SK-N-SH treated with all-trans-retinoic acid at 6 μM for 48 hours (cell line): ENCODE measurements at regions not wholly inside any gene's neighbourhood (a gene's known extent, or its start where the extent isn't known, plus 50 kb on each side); places are given as distances from the start of the nearest gene placed in this dataset.

Source experiments
- ATAC-seq: fragments of 200-7000 bp; cut with Tn5 transposase; 3 replicates; pipeline ENCODE4 v1.9.1; 2020; ENCODE audit warnings: mild to moderate bottlenecking, moderate library complexity
- ARNTL ChIP-seq: fragments of 450-650 bp; formaldehyde crosslinking; IDR thresholded peaks from 2 replicates; pipeline ENCODE4 v1.5.0; 2020; ENCODE audit warnings: low read depth, mild to moderate bottlenecking, moderate library complexity, borderline replicate concordance
- BACH2 ChIP-seq: fragments of 250-450 bp; sonication (Bioruptor Pico); IDR thresholded peaks from 2 replicates; pipeline ENCODE4 v1.9.0; 2021; ENCODE audit warnings: mild to moderate bottlenecking, borderline replicate concordance
- CSDC2 ChIP-seq: fragments of 250-450 bp; sonication (Bioruptor Pico); IDR thresholded peaks from 2 replicates; pipeline ENCODE4 v1.5.0; 2020; ENCODE audit warnings: mild to moderate bottlenecking, moderate library complexity
- ESRRG ChIP-seq: fragments of 250-450 bp; sonication (Bioruptor Pico); IDR thresholded peaks from 2 replicates; pipeline ENCODE4 v1.6.1; 2021; ENCODE audit warnings: mild to moderate bottlenecking
- ISL1 ChIP-seq: fragments of 250-450 bp; sonication (Bioruptor Pico); IDR thresholded peaks from 2 replicates; pipeline ENCODE4 v2.1.2; 2022; ENCODE audit warnings: mild to moderate bottlenecking, moderate library complexity
- OSR1 ChIP-seq: fragments of 250-450 bp; sonication (Bioruptor Pico); IDR thresholded peaks from 2 replicates; pipeline ENCODE4 v1.8.0; 2022; ENCODE audit warnings: moderate library complexity, mild to moderate bottlenecking, inconsistent platforms
- PPARA ChIP-seq: fragments of 250-450 bp; sonication (Bioruptor Pico); IDR thresholded peaks from 2 replicates; pipeline ENCODE4 v1.5.0; 2020; ENCODE audit warnings: mild to moderate bottlenecking, borderline replicate concordance
- RARB ChIP-seq: fragments of 250-450 bp; sonication (Bioruptor Pico); IDR thresholded peaks from 2 replicates; pipeline ENCODE4 v1.8.0; 2021; ENCODE audit warnings: mild to moderate bottlenecking, moderate library complexity
- SNAI2 ChIP-seq: fragments of 250-450 bp; sonication (Bioruptor Pico); IDR thresholded peaks from 2 replicates; pipeline ENCODE4 v1.5.0; 2020; ENCODE audit warnings: mild to moderate bottlenecking, moderate library complexity
- TCF4 ChIP-seq: fragments of 250-450 bp; sonication (Bioruptor Pico); IDR thresholded peaks from 2 replicates; pipeline ENCODE4 v1.8.0; 2021; ENCODE audit warnings: mild to moderate bottlenecking, moderate library complexity, borderline replicate concordance
- TOX ChIP-seq: fragments of 250-450 bp; sonication (Bioruptor Pico); IDR thresholded peaks from 2 replicates; pipeline ENCODE4 v1.8.0; 2021; ENCODE audit warnings: mild to moderate bottlenecking, moderate library complexity, borderline replicate concordance
- ZFP3 ChIP-seq: fragments of 250-450 bp; sonication (Bioruptor Pico); IDR thresholded peaks from 2 replicates; pipeline ENCODE4 v1.5.0; 2020; ENCODE audit warnings: mild to moderate bottlenecking, moderate library complexity
- ZNF565 ChIP-seq: fragments of 450-650 bp; formaldehyde crosslinking; conservative IDR thresholded peaks from 2 replicates; pipeline ENCODE4 v1.5.0; 2020; ENCODE audit warnings: low read depth, mild to moderate bottlenecking, moderate library complexity
- ZNF70 ChIP-seq: fragments of 450-650 bp; formaldehyde crosslinking; IDR thresholded peaks from 2 replicates; pipeline ENCODE4 v1.5.0; 2020; ENCODE audit warnings: mild to moderate bottlenecking, moderate library complexity
- TF ChIP-seq, protein P1 (sequence below): fragments of 250-450 bp; sonication (Bioruptor Pico); IDR thresholded peaks from 2 replicates; pipeline ENCODE4 v1.8.0; 2020; ENCODE audit warnings: mild to moderate bottlenecking, moderate library complexity, borderline replicate concordance
- TF ChIP-seq, protein P2 (sequence below): fragments of 250-450 bp; sonication (Bioruptor Pico); IDR thresholded peaks from 2 replicates; pipeline ENCODE4 v1.8.0; 2021; ENCODE audit warnings: low read depth, mild to moderate bottlenecking, moderate library complexity, borderline replicate concordance
- TF ChIP-seq, protein P3 (sequence below): fragments of 250-450 bp; sonication (Bioruptor Pico); IDR thresholded peaks from 2 replicates; pipeline ENCODE4 v1.5.0; 2020; ENCODE audit warnings: mild to moderate bottlenecking, moderate library complexity
- TF ChIP-seq, protein P4 (sequence below): fragments of 250-450 bp; sonication (Bioruptor Pico); IDR thresholded peaks from 2 replicates; pipeline ENCODE4 v1.5.1; 2020; ENCODE audit warnings: low read depth, mild to moderate bottlenecking, moderate library complexity
- TF ChIP-seq, protein P5 (sequence below): fragments of 250-450 bp; sonication (Bioruptor Pico); IDR thresholded peaks from 2 replicates; pipeline ENCODE4 v1.5.1; 2021; ENCODE audit warnings: mild to moderate bottlenecking, moderate library complexity

DNA sequence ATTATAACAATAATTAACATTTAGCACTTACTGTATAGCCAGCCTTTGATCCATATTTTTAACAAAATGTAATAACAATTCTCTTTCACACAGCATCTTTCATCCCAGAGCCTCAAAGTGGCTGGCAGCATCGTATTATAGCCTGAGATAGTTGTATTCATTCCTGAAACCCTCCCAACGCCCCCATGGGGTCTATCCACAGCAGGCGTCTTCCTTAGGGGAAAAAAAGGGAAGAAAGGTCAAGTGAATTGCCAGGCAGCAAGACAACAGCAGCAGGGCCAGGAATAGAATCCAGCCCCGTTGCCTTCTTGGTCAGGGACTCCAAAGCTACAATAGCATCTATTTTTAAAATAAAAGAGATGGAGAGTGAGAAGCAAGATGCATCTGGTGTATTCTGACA is 424.4 kb upstream of the ID2 start:
- TF ChIP-seq, protein P1, sequence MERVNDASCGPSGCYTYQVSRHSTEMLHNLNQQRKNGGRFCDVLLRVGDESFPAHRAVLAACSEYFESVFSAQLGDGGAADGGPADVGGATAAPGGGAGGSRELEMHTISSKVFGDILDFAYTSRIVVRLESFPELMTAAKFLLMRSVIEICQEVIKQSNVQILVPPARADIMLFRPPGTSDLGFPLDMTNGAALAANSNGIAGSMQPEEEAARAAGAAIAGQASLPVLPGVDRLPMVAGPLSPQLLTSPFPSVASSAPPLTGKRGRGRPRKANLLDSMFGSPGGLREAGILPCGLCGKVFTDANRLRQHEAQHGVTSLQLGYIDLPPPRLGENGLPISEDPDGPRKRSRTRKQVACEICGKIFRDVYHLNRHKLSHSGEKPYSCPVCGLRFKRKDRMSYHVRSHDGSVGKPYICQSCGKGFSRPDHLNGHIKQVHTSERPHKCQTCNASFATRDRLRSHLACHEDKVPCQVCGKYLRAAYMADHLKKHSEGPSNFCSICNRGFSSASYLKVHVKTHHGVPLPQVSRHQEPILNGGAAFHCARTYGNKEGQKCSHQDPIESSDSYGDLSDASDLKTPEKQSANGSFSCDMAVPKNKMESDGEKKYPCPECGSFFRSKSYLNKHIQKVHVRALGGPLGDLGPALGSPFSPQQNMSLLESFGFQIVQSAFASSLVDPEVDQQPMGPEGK (CRISPR knock-in tag): no peak
- TF ChIP-seq ESRRG (no peak), ZNF70 (CRISPR knock-in tag) (no peak), ARNTL (CRISPR knock-in tag) (no peak), SNAI2 (CRISPR knock-in tag) (no peak), ZFP3 (CRISPR knock-in tag) (no peak), OSR1 (no peak), TCF4 (CRISPR knock-in tag) (no peak)
- TF ChIP-seq, protein P2, sequence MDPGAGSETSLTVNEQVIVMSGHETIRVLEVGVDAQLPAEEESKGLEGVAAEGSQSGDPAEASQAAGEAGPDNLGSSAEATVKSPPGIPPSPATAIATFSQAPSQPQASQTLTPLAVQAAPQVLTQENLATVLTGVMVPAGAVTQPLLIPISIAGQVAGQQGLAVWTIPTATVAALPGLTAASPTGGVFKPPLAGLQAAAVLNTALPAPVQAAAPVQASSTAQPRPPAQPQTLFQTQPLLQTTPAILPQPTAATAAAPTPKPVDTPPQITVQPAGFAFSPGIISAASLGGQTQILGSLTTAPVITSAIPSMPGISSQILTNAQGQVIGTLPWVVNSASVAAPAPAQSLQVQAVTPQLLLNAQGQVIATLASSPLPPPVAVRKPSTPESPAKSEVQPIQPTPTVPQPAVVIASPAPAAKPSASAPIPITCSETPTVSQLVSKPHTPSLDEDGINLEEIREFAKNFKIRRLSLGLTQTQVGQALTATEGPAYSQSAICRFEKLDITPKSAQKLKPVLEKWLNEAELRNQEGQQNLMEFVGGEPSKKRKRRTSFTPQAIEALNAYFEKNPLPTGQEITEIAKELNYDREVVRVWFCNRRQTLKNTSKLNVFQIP (CRISPR knock-in tag): no peak
- TF ChIP-seq, protein P3, sequence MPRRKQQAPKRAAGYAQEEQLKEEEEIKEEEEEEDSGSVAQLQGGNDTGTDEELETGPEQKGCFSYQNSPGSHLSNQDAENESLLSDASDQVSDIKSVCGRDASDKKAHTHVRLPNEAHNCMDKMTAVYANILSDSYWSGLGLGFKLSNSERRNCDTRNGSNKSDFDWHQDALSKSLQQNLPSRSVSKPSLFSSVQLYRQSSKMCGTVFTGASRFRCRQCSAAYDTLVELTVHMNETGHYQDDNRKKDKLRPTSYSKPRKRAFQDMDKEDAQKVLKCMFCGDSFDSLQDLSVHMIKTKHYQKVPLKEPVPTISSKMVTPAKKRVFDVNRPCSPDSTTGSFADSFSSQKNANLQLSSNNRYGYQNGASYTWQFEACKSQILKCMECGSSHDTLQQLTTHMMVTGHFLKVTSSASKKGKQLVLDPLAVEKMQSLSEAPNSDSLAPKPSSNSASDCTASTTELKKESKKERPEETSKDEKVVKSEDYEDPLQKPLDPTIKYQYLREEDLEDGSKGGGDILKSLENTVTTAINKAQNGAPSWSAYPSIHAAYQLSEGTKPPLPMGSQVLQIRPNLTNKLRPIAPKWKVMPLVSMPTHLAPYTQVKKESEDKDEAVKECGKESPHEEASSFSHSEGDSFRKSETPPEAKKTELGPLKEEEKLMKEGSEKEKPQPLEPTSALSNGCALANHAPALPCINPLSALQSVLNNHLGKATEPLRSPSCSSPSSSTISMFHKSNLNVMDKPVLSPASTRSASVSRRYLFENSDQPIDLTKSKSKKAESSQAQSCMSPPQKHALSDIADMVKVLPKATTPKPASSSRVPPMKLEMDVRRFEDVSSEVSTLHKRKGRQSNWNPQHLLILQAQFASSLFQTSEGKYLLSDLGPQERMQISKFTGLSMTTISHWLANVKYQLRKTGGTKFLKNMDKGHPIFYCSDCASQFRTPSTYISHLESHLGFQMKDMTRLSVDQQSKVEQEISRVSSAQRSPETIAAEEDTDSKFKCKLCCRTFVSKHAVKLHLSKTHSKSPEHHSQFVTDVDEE (CRISPR knock-in tag): no peak
- TF ChIP-seq, protein P4, sequence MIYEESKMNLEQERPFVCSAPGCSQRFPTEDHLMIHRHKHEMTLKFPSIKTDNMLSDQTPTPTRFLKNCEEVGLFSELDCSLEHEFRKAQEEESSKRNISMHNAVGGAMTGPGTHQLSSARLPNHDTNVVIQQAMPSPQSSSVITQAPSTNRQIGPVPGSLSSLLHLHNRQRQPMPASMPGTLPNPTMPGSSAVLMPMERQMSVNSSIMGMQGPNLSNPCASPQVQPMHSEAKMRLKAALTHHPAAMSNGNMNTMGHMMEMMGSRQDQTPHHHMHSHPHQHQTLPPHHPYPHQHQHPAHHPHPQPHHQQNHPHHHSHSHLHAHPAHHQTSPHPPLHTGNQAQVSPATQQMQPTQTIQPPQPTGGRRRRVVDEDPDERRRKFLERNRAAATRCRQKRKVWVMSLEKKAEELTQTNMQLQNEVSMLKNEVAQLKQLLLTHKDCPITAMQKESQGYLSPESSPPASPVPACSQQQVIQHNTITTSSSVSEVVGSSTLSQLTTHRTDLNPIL: no peak
- TF ChIP-seq, protein P5, sequence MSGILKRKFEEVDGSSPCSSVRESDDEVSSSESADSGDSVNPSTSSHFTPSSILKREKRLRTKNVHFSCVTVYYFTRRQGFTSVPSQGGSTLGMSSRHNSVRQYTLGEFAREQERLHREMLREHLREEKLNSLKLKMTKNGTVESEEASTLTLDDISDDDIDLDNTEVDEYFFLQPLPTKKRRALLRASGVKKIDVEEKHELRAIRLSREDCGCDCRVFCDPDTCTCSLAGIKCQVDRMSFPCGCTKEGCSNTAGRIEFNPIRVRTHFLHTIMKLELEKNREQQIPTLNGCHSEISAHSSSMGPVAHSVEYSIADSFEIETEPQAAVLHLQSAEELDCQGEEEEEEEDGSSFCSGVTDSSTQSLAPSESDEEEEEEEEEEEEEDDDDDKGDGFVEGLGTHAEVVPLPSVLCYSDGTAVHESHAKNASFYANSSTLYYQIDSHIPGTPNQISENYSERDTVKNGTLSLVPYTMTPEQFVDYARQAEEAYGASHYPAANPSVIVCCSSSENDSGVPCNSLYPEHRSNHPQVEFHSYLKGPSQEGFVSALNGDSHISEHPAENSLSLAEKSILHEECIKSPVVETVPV (CRISPR knock-in tag): no peak
- no peak for ATAC-seq

DNA sequence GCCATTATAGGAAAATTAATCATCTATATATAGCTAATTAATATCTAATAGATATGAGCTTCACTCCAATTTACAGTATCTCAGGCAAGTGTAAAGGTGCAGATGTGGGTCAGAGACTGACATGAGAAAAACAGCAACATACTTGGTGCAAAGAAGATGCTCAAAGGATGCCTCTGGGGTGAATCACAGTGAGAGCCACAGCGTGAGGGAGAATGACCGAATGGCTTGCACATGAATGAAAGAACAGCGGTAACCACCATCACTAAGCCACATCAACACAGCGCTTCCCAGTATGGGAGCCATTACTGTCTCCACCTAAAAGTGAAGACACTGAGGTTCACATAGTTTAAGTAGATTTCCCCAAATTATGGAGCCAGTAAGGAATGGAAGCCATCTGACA is 423.4 kb upstream of the ID2 start:
- TF ChIP-seq CSDC2 (CRISPR knock-in tag) (no peak), TCF4 (CRISPR knock-in tag) (no peak), SNAI2 (CRISPR knock-in tag) (no peak), ZNF70 (CRISPR knock-in tag) (no peak), ISL1 (no peak), ARNTL (CRISPR knock-in tag) (no peak)
- TF ChIP-seq, protein P2 (CRISPR knock-in tag): no peak
- TF ChIP-seq, protein P4: no peak
- no peak for ATAC-seq

DNA sequence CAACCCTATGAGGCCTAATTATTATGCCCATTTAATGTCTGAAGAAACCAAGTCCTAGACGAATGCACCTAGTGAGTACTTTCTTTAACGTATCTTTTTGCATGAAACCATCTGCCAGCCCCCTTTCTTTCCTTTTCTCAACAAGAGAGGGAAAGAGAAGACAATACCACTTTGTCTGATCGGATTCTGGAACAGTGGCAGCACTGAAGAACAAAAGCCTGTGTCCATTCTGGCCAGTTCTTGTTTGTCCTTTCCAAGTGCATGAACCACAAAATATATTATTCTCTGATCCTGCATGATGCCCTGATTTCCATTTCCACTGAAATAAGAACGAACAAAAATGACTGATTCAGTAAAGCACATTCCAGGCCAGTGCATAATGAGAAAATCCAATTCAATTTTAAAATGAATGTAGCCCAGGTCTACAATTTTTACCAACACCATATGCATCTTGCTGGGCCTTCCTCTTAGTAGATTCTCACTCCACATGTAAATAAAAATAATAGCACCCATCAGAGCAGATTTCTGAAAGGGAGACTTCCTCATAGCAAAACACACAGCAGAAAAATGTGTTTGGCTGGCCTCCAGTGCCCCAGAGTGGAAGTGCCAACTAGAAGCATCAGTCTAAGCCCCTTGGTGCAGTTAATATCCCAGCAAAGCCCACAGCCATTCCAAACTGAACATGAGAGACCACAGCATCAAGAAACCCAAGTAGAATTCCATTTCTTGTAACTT is 422.6 kb upstream of the ID2 start:
- ATAC-seq: no peak
- TF ChIP-seq SNAI2 (CRISPR knock-in tag) (no peak), ISL1 (no peak), PPARA (CRISPR knock-in tag) (no peak), ZNF565 (CRISPR knock-in tag) (no peak), ESRRG (no peak), ZFP3 (CRISPR knock-in tag) (no peak), RARB (CRISPR knock-in tag) (no peak), BACH2 (CRISPR knock-in tag) (no peak), TOX (CRISPR knock-in tag) (no peak), TCF4 (CRISPR knock-in tag) (no peak)
- TF ChIP-seq, protein P3 (CRISPR knock-in tag): no peak
